H9 (cell line): ENCODE measurements at regions not wholly inside any gene's neighbourhood (a gene's known extent, or its start where the extent isn't known, plus 50 kb on each side); places are given as distances from the start of the nearest gene placed in this dataset.
"Not testable (repeated sequence)": the region's sequence is repeated elsewhere in the genome, so short reads cannot be mapped to it uniquely, and the experiment has no call there.

ENCODE experiments used
- DNase-seq: peaks from one replicate; pipeline ENCODE4 v3.0.0-alpha.2; 2017
- H2AFZ ChIP-seq: one replicate; pipeline ENCODE4 v1.6.1; 2013; ENCODE audit warnings: mild to moderate bottlenecking, low read length, control low read depth, moderate library complexity
- H2AK5ac ChIP-seq: 2 replicates; pipeline ENCODE4 v1.6.1; 2013; ENCODE audit warnings: low read length, control low read depth, mixed read lengths; ENCODE audit not compliant: insufficient read length
- H2BK120ac ChIP-seq: one replicate; pipeline ENCODE4 v1.6.1; 2013; ENCODE audit warnings: low read depth, mild to moderate bottlenecking, low read length, control low read depth, inconsistent platforms; ENCODE audit not compliant: poor library complexity, severe bottlenecking
- H2BK12ac ChIP-seq: 2 replicates; pipeline ENCODE4 v1.6.1; 2013; ENCODE audit warnings: low read length, control low read depth, mixed read lengths, low read depth; ENCODE audit not compliant: insufficient read length
- H2BK15ac ChIP-seq: 2 replicates; pipeline ENCODE4 v1.6.1; 2013; ENCODE audit warnings: low read depth, low read length, control low read depth
- H2BK20ac ChIP-seq: one replicate; pipeline ENCODE4 v1.6.1; 2013; ENCODE audit warnings: low read depth, mild to moderate bottlenecking, low read length, control low read depth, inconsistent platforms; ENCODE audit not compliant: poor library complexity, severe bottlenecking
- H2BK5ac ChIP-seq: 2 replicates; pipeline ENCODE4 v1.6.1; 2013; ENCODE audit warnings: low read length, control low read depth, mixed read lengths; ENCODE audit not compliant: insufficient read length
- H3K14ac ChIP-seq: 2 replicates; pipeline ENCODE4 v1.6.1; 2013; ENCODE audit warnings: low read length, control low read depth; ENCODE audit not compliant: insufficient read depth
- H3K18ac ChIP-seq: 2 replicates; pipeline ENCODE4 v1.6.1; 2013; ENCODE audit warnings: low read depth, mild to moderate bottlenecking, mixed read lengths, low read length, control low read depth; ENCODE audit not compliant: insufficient read length
- H3K23ac ChIP-seq: 2 replicates; pipeline ENCODE4 v1.6.1; 2013; ENCODE audit warnings: low read length, control low read depth, mixed read lengths, low read depth; ENCODE audit not compliant: insufficient read length
- H3K23me2 ChIP-seq: 2 replicates; pipeline ENCODE4 v1.6.1; 2013; ENCODE audit warnings: low read depth, mild to moderate bottlenecking, mixed read lengths, low read length, control low read depth; ENCODE audit not compliant: insufficient read length, poor library complexity, severe bottlenecking
- H3K27ac ChIP-seq: 2 replicates; pipeline ENCODE4 v1.5.1; 2013; ENCODE audit warnings: low read length, control low read depth, mixed read lengths, low read depth; ENCODE audit not compliant: insufficient read length
- H3K27me3 ChIP-seq: 2 replicates; pipeline ENCODE4 v1.6.1; 2013; ENCODE audit warnings: low read length, control low read depth, inconsistent platforms; ENCODE audit not compliant: insufficient read depth
- H3K4ac ChIP-seq: 2 replicates; pipeline ENCODE4 v1.6.1; 2013; ENCODE audit warnings: low read depth, mild to moderate bottlenecking, control low read depth, inconsistent platforms, low read length, moderate library complexity
- H3K4me1 ChIP-seq: 2 replicates; pipeline ENCODE4 v1.6.1; 2013; ENCODE audit warnings: low read length, control low read depth, inconsistent platforms; ENCODE audit not compliant: insufficient read depth
- H3K4me2 ChIP-seq: 2 replicates; pipeline ENCODE4 v1.6.1; 2013; ENCODE audit warnings: low read length, control low read depth, mixed read lengths; ENCODE audit not compliant: insufficient read length, insufficient read depth
- H3K56ac ChIP-seq: 2 replicates; pipeline ENCODE4 v1.6.1; 2013; ENCODE audit warnings: low read depth, mild to moderate bottlenecking, mixed read lengths, low read length, control low read depth; ENCODE audit not compliant: insufficient read length
- H3K79me1 ChIP-seq: 2 replicates; pipeline ENCODE4 v1.6.1; 2013; ENCODE audit warnings: low read depth, mild to moderate bottlenecking, moderate library complexity, low read length, control low read depth, inconsistent platforms; ENCODE audit not compliant: insufficient read depth, poor library complexity, severe bottlenecking
- H3K79me2 ChIP-seq: 2 replicates; pipeline ENCODE4 v1.6.1; 2013; ENCODE audit warnings: low read length, control low read depth, inconsistent platforms; ENCODE audit not compliant: insufficient read depth
- H3K9ac ChIP-seq: 2 replicates; pipeline ENCODE4 v1.6.1; 2013; ENCODE audit warnings: low read length, control low read depth, mixed read lengths; ENCODE audit not compliant: insufficient read length; ENCODE audit errors: extremely low read depth
- H3K9me3 ChIP-seq: one replicate; pipeline ENCODE4 v1.6.1; 2013; ENCODE audit warnings: low read depth, low read length, inconsistent platforms; ENCODE audit not compliant: control insufficient read depth
- H3T11ph ChIP-seq: one replicate; pipeline ENCODE4 v1.6.1; 2013; ENCODE audit warnings: mild to moderate bottlenecking, low read length, control low read depth, inconsistent platforms
- H4K20me1 ChIP-seq: one replicate; pipeline ENCODE4 v1.6.1; 2013; ENCODE audit not compliant: control insufficient read depth, insufficient read length, insufficient read depth
- H4K5ac ChIP-seq: 2 replicates; pipeline ENCODE4 v1.6.1; 2013; ENCODE audit warnings: low read depth, mild to moderate bottlenecking, mixed read lengths, low read length, control low read depth; ENCODE audit not compliant: insufficient read length
- H4K8ac ChIP-seq: replicated peaks from 2 replicates; pipeline ENCODE4 v1.6.1; 2013; ENCODE audit warnings: low read length, control low read depth, mixed read lengths, low read depth; ENCODE audit not compliant: insufficient read length
- H4K91ac ChIP-seq: 2 replicates; pipeline ENCODE4 v1.6.1; 2013; ENCODE audit warnings: low read depth, mild to moderate bottlenecking, moderate library complexity, mixed read lengths, low read length, control low read depth; ENCODE audit not compliant: insufficient read length
- H3K27ac Mint-ChIP-seq, 3 experiments: 2 replicates in 2 of 3; 3 replicates in 1 of 3; pipeline ENCODE4 v1.8.0; 2020 to 2021; ENCODE audit warnings: mixed read lengths in 3 of 3, mild to moderate bottlenecking in 1 of 3, moderate library complexity in 1 of 3
- H3K27me3 Mint-ChIP-seq: 2 replicates; pipeline ENCODE4 v1.8.0; 2021; ENCODE audit warnings: low read depth, mild to moderate bottlenecking, moderate library complexity, mixed read lengths
- H3K36me3 Mint-ChIP-seq, 3 experiments: 2 replicates in 2 of 3; 3 replicates in 1 of 3; pipeline ENCODE4 v1.8.0; 2020 to 2021; ENCODE audit warnings: low read depth in 3 of 3, mixed read lengths in 3 of 3; ENCODE audit not compliant: insufficient read depth in 1 of 3
- H3K4me1 Mint-ChIP-seq, 2 experiments: 2 replicates each; pipeline ENCODE4 v1.8.0; 2020; ENCODE audit warnings: mixed read lengths in 2 of 2
- H3K4me3 Mint-ChIP-seq, 2 experiments: 2 replicates in 1 of 2; 3 replicates in 1 of 2; pipeline ENCODE4 v1.8.0; 2020 to 2021; ENCODE audit warnings: mild to moderate bottlenecking in 2 of 2, mixed read lengths in 2 of 2, moderate library complexity in 1 of 2
- H3K9me3 Mint-ChIP-seq, 2 experiments: 2 replicates in 1 of 2; 3 replicates in 1 of 2; pipeline ENCODE4 v1.8.0; 2020; ENCODE audit warnings: mild to moderate bottlenecking in 2 of 2, mixed read lengths in 2 of 2, moderate library complexity in 1 of 2
- CTCF ChIP-seq: fragments of 200-600 bp; sonication (generic); conservative IDR thresholded peaks from 3 replicates; pipeline ENCODE4 v1.8.0; 2021; ENCODE audit warnings: antibody characterized with exemption, mild to moderate bottlenecking
- WGBS: extraction: QIAGEN DNeasy Blood & Tissue Kit; methylation state at CpG from one replicate; pipeline ENCODE4 v1.1.7; 2013; ENCODE audit warnings: missing lambda C conversion rate, low lambda C conversion rate, mixed read lengths; ENCODE audit not compliant: insufficient read length; ENCODE audit errors: extremely low coverage; 5-methylcytosine and 5-hydroxymethylcytosine counted together

GRCh38 chr15:77892335-77892734 is 185.2 kb downstream of the TBC1D2B start:
- no peak overlapping the region for H3K56ac ChIP-seq
- no peak overlapping the region for H3T11ph ChIP-seq
- H3K4me1 ChIP-seq, result no peaks in the 10 kb centered on the region
- H2BK15ac ChIP-seq, result no peak overlapping the region
- Mint-ChIP-seq H3K4me1 (peaks cover 0 to 4% of the 10 kb centered on the region in 2 experiments; a peak in 1 of 4 replicates), H3K36me3 (no peaks in the 10 kb centered on the region), H3K27ac (no peak overlapping the region), H3K27me3 (no peaks in the 10 kb centered on the region; the same call in 1 of the 2 replicates), H3K4me3 (no peak overlapping the region), H3K9me3 (no peaks in the 10 kb centered on the region)
- no peak overlapping the region for H2AK5ac ChIP-seq
- no peak overlapping the region for H2BK120ac ChIP-seq
- H3K9me3 ChIP-seq, result no peaks in the 10 kb centered on the region
- no peak overlapping the region for H2AFZ ChIP-seq
- H4K5ac ChIP-seq, result no peak overlapping the region
- no peak overlapping the region for H3K9ac ChIP-seq
- H4K8ac ChIP-seq, result no peak overlapping the region
- H3K4me2 ChIP-seq, result no peak overlapping the region
- no peaks in the 10 kb centered on the region for H3K23me2 ChIP-seq
- H3K27ac ChIP-seq, result no peak overlapping the region
- H2BK5ac ChIP-seq, result no peak overlapping the region
- no peak overlapping the region for H2BK20ac ChIP-seq
- no peak overlapping the region for H3K18ac ChIP-seq
- TF ChIP-seq CTCF, result no peak
- H4K20me1 ChIP-seq, result no peaks in the 10 kb centered on the region
- DNase-seq, result no peak
- no CpG with 5 or more reads among the region's 3 CpGs for WGBS
- H3K79me2 ChIP-seq, result no peaks in the 10 kb centered on the region
- no peak overlapping the region for H4K91ac ChIP-seq
- H2BK12ac ChIP-seq, result no peak overlapping the region
- no peaks in the 10 kb centered on the region for H3K79me1 ChIP-seq
- no peak overlapping the region for H3K14ac ChIP-seq
- no peaks in the 10 kb centered on the region for H3K27me3 ChIP-seq
- no peak overlapping the region for H3K4ac ChIP-seq
- H3K23ac ChIP-seq, result no peak overlapping the region

- not testable (repeated sequence) for H3K9me3 Mint-ChIP-seq, H3K27ac ChIP-seq, H4K5ac ChIP-seq, H4K91ac ChIP-seq, H3K4me1 ChIP-seq, H2BK5ac ChIP-seq, H3K23ac ChIP-seq, H2BK15ac ChIP-seq, H4K20me1 ChIP-seq, H3K27me3 ChIP-seq, H3K4me3 Mint-ChIP-seq, H2BK20ac ChIP-seq, H2AFZ ChIP-seq, H3K4me2 ChIP-seq, H3K79me1 ChIP-seq, H3K56ac ChIP-seq, H3K36me3 Mint-ChIP-seq, H2AK5ac ChIP-seq, H3K4ac ChIP-seq, H3K27ac Mint-ChIP-seq, H3K18ac ChIP-seq, H3K14ac ChIP-seq, H2BK120ac ChIP-seq, H3K9ac ChIP-seq, H3K79me2 ChIP-seq, H3K4me1 Mint-ChIP-seq, H3K9me3 ChIP-seq, H3T11ph ChIP-seq, H3K23me2 ChIP-seq, H3K27me3 Mint-ChIP-seq, H2BK12ac ChIP-seq, DNase-seq, H4K8ac ChIP-seq
- WGBS, result no CpG with 5 or more reads among the region's 8 CpGs
These were observed 185.6 kb downstream of the TBC1D2B start for GRCh38 chr15:77891862-77892261.
